ENCODE measurements at regions not wholly inside any gene's neighbourhood (a gene's known extent, or its start where the extent isn't known, plus 50 kb on each side); places are given as distances from the start of the nearest gene placed in this dataset.
"Not testable (repeated sequence)": the region's sequence is repeated elsewhere in the genome, so short reads cannot be mapped to it uniquely, and the experiment has no call there.

- in situ Hi-C loops (cut with MboI; ENCODE audit: low pct_ligation_motif_present in 1 of 4, low pct_unique_long_range_greater_than_20kb in 1 of 4, low sequenced_read_pairs in 3 of 4), result no loop called here
- no peaks in the 10 kb centered on the region for H3K27me3 ChIP-seq
- TF ChIP-seq POLR2A (IDR thresholded peaks at IDR 0.05) (no peak), EP300 (IDR thresholded peaks at IDR 0.05; ENCODE audit: low read depth) (no peak)
- TF ChIP-seq, protein P1, sequence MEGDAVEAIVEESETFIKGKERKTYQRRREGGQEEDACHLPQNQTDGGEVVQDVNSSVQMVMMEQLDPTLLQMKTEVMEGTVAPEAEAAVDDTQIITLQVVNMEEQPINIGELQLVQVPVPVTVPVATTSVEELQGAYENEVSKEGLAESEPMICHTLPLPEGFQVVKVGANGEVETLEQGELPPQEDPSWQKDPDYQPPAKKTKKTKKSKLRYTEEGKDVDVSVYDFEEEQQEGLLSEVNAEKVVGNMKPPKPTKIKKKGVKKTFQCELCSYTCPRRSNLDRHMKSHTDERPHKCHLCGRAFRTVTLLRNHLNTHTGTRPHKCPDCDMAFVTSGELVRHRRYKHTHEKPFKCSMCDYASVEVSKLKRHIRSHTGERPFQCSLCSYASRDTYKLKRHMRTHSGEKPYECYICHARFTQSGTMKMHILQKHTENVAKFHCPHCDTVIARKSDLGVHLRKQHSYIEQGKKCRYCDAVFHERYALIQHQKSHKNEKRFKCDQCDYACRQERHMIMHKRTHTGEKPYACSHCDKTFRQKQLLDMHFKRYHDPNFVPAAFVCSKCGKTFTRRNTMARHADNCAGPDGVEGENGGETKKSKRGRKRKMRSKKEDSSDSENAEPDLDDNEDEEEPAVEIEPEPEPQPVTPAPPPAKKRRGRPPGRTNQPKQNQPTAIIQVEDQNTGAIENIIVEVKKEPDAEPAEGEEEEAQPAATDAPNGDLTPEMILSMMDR (IDR thresholded peaks at IDR 0.05), result no peak
- DNase-seq, result no peak
- 55 to 60% methylated on average over 4 to 6 of the region's 6 CpGs for WGBS, 2 donors (ENCODE audit: low coverage in 1 of 2)
- no peak overlapping the region for H3K27ac ChIP-seq
- intact Hi-C loops (cut with DNase I; ENCODE audit: low total_unique reads), result no loop called here
- no peaks in the 10 kb centered on the region for H3K9me3 ChIP-seq
- H3K4me1 ChIP-seq, result no peaks in the 10 kb centered on the region
- H3K4me3 ChIP-seq, result no peak overlapping the region
- no peaks in the 10 kb centered on the region for H3K36me3 ChIP-seq
These were observed 604.9 kb upstream of the PTBP2 start for GRCh38 chr1:96116731-96117130.

- TF ChIP-seq POLR2AphosphoS5 (IDR thresholded peaks at IDR 0.05) (no peak), EP300 (IDR thresholded peaks at IDR 0.05; ENCODE audit: low read depth) (no peak), POLR2A (IDR thresholded peaks at IDR 0.05) (no peak)
- TF ChIP-seq, protein P1 (IDR thresholded peaks at IDR 0.05), result no peak
- DNase-seq, result no peak
- Histone ChIP-seq H3K4me3 (no peak overlapping the region), H3K4me1 (no peaks in the 10 kb centered on the region), H3K36me3 (no peaks in the 10 kb centered on the region), H3K27ac (no peak overlapping the region), H3K27me3 (no peaks in the 10 kb centered on the region), H3K9me3 (no peaks in the 10 kb centered on the region)
- in situ Hi-C loops (cut with MboI; ENCODE audit: low pct_ligation_motif_present in 1 of 4, low pct_unique_long_range_greater_than_20kb in 1 of 4, low sequenced_read_pairs in 3 of 4) (no loop called here), intact Hi-C loops (cut with DNase I; ENCODE audit: low total_unique reads) (no loop called here)
- WGBS, 2 donors (ENCODE audit: low coverage in 1 of 2), result 66 to 68% methylated on average over 2 of the region's 2 CpGs
These were observed 591.2 kb upstream of the PTBP2 start for GRCh38 chr1:96130432-96130831.

GRCh38 chr1:96144636-96145035, 576.9 kb upstream of the PTBP2 start:
- Histone ChIP-seq H3K36me3 (no peaks in the 10 kb centered on the region), H3K27me3 (no peaks in the 10 kb centered on the region), H3K4me3 (no peak overlapping the region), H3K4me1 (no peaks in the 10 kb centered on the region), H3K9me3 (peaks cover 0 to 2% of the 10 kb centered on the region in 2 donors), H3K27ac (no peak overlapping the region)
- TF ChIP-seq POLR2AphosphoS5 (IDR thresholded peaks at IDR 0.05) (no peak), POLR2A (IDR thresholded peaks at IDR 0.05) (no peak), EP300 (IDR thresholded peaks at IDR 0.05; ENCODE audit: low read depth) (no peak)
- TF ChIP-seq, protein P1 (IDR thresholded peaks at IDR 0.05), result no peak
- intact Hi-C loops (cut with DNase I; ENCODE audit: low total_unique reads) (no loop called here), in situ Hi-C loops (cut with MboI; ENCODE audit: low pct_ligation_motif_present in 1 of 4, low pct_unique_long_range_greater_than_20kb in 1 of 4, low sequenced_read_pairs in 3 of 4) (no loop called here)
- DNase-seq, result no peak
- WGBS, 2 donors (ENCODE audit: low coverage in 1 of 2), result 67 to 76% methylated on average over 2 to 3 of the region's 3 CpGs

DNA sequence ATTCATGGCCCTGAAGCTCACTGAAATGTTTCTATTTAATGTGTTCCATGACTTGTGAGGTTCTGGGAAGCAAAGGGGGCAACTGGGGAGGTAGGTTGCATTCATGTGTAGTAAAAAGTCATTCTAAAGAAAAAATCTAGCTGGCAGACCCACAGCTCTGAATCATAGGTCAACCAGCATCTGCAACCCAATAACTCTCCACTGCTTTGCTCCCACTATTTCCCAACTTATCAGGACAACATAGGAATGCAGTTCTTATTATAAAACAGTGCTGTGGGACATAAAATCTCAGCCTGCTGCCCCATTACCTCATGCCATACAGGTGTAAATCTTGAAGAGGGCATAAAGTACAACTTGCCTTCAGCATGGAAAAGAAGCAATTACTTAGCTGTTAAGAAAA, 576.1 kb upstream of the PTBP2 start:
- no peaks in the 10 kb centered on the region for H3K4me1 ChIP-seq

GRCh38 chr1:96152957-96153356, 568.6 kb upstream of the PTBP2 start:
- H3K9me3 ChIP-seq; in situ Hi-C loops (cut with MboI; ENCODE audit: low pct_ligation_motif_present in 1 of 4, low pct_unique_long_range_greater_than_20kb in 1 of 4, low sequenced_read_pairs in 3 of 4); DNase-seq: not testable (repeated sequence)

More for the DNA sequence above, 576.1 kb upstream of the PTBP2 start:
- H3K4me3 ChIP-seq, result no peak overlapping the region
- peaks cover 0 to 2% of the 10 kb centered on the region in 2 donors for H3K9me3 ChIP-seq
- no peak for DNase-seq
- in situ Hi-C loops (cut with MboI; ENCODE audit: low pct_ligation_motif_present in 1 of 4, low pct_unique_long_range_greater_than_20kb in 1 of 4, low sequenced_read_pairs in 3 of 4) (no loop called here), intact Hi-C loops (cut with DNase I; ENCODE audit: low total_unique reads) (no loop called here)
- H3K27me3 ChIP-seq, result no peaks in the 10 kb centered on the region
- H3K27ac ChIP-seq, result no peak overlapping the region
- no peak for TF ChIP-seq POLR2A (IDR thresholded peaks at IDR 0.05)
- TF ChIP-seq, protein P1 (IDR thresholded peaks at IDR 0.05), result no peak
- no peak for TF ChIP-seq EP300 (IDR thresholded peaks at IDR 0.05; ENCODE audit: low read depth)
- TF ChIP-seq POLR2AphosphoS5 (IDR thresholded peaks at IDR 0.05), result no peak
- no peaks in the 10 kb centered on the region for H3K36me3 ChIP-seq

More at GRCh38 chr1:96152957-96153356, 568.6 kb upstream of the PTBP2 start:
- H3K36me3 ChIP-seq; H3K4me3 ChIP-seq; H3K27me3 ChIP-seq; H3K27ac ChIP-seq; H3K4me1 ChIP-seq; intact Hi-C loops (cut with DNase I; ENCODE audit: low total_unique reads): not testable (repeated sequence)
- 66% methylated on average over 3 of the region's 3 CpGs; no CpG with 5 or more reads in 1 of the 2 donors for WGBS, 2 donors (ENCODE audit: low coverage in 1 of 2)
